GM19328 (cell line): ENCODE measurements at regions not wholly inside any gene's neighbourhood (a gene's known extent, or its start where the extent isn't known, plus 50 kb on each side); places are given as distances from the start of the nearest gene placed in this dataset.
"Not testable (repeated sequence)": the region's sequence is repeated elsewhere in the genome, so short reads cannot be mapped to it uniquely, and the experiment has no call there.

Experiments
- ATAC-seq: cut with Tn5 transposase; IDR thresholded peaks from one replicate; pipeline ENCODE4 v1.9.1; 2021; ENCODE audit warnings: mild to moderate bottlenecking, moderate library complexity; ENCODE audit not compliant: unreplicated experiment

DNA sequence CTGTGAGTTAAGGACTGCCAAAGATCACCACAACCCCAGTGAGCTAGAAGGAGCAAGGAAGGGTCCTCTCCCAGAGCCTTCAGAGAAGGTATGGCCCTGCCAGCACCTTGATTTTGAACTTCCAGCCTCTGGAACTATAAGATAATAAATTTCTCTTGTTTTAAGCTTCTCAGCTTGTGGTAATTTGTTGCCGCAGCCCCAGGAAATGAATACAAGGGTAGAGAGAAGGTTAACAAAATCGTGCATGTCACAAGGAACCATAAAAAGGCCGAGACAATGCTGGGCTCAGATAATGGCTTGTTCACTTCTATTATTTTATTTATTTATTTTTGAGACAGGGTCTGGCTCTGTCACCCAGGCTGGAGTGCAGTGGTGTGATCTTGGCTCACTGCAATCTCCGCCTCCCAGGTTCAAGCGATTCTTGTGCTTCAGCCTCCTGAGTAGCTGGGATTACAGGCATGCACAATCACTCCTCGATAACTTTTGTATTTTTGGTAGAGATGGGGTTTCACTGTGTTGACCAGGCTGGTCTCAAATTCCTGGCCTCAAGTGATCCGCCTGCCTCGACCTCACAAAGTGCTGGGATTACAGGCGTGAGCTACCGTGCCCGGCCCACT is 71.5 kb downstream of the WSB1 start:
- ATAC-seq, result not testable (repeated sequence)

DNA sequence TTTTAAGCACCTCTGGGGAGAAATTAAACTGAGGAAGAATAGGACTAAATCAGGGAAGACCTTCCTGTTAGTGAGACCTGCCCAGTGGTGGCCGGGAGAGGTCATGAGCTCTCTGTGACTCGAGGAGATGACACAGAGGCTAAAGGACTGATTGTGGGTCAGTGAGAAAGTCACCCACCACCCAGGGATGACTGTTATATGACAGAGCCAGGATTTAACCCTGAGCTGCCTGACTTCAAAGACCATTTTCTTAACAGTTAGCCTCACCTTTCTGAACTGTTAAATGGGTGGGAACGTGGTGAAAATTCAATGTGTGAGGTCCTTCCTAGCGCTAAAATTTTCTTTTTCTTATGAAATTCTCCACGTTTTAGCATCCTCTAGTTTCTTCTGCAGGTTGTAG is 72.5 kb downstream of the WSB1 start:
- ATAC-seq, result no peak

DNA sequence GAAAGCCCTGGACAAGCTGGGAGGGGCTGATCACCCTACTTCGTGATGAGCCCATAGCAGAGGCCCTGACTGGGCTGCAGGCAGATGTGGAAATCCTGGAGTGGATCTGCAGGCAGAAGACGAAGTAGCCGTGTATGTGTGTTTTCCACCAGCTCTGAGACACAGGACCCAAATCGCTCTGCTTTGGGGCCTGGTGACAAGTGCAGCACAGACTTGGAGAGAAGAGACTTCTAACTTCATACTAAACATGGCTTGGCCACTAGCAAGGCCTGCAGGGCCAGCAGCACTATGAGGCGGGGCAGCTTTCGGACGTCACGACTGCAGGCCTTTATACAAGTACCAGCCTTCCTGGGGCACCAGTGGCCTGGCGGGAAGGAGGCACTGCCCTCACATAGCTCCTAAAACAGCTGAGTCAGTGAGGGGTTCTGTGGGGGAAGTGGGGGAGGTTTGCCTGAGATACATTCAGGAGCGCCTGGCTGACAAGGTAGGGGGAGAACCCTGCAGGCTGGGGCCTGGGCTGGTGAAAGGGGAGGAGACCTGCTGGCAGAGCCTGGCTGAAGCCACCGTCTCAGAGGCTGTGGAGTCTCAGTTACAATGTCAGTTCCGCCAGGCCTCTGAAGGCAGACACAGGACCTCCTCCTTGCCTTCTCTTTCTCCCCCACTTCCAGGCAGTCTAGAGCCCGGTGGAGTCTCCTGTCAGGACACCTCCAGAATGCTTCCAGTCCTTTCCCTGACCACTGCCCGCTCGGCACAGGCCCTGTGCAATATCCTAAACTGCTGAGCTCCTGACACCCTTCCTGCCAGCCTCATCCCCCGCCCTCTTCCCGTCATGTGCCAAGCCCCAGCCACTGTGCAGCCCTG is 73.4 kb downstream of the WSB1 start:
- ATAC-seq, result no peak

- no peak for ATAC-seq
These were observed 74.4 kb downstream of the WSB1 start for GRCh38 chr17:27368151-27368795.

- no peak for ATAC-seq
These were observed 75.1 kb downstream of the WSB1 start for GRCh38 chr17:27368980-27369379.

DNA sequence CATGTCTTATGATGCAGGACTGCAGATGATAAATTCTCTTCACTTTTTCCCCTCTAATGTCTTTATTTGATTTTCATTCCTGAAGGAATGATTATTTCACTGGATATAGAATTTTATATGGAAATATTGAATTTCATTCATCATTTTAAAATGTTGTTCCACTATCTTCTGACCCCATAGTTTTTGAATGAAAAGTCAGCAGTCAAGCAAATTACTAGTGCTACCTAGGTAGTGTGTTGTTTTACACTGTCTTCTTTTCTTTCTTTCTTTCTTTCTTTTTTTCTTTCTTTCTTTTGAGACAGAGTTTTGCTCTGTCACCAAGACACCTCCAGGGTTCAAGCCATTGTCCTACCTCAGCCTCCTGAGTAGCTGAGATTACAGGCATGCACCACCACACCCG is 76.9 kb downstream of the WSB1 start:
- ATAC-seq, result no peak

- not testable (repeated sequence) for ATAC-seq
These were observed 79.8 kb downstream of the WSB1 start for GRCh38 chr17:27373695-27374094.

GRCh38 chr17:27376637-27377547 is 79.4 kb upstream of the KSR1 start:
- ATAC-seq, result no peak

DNA sequence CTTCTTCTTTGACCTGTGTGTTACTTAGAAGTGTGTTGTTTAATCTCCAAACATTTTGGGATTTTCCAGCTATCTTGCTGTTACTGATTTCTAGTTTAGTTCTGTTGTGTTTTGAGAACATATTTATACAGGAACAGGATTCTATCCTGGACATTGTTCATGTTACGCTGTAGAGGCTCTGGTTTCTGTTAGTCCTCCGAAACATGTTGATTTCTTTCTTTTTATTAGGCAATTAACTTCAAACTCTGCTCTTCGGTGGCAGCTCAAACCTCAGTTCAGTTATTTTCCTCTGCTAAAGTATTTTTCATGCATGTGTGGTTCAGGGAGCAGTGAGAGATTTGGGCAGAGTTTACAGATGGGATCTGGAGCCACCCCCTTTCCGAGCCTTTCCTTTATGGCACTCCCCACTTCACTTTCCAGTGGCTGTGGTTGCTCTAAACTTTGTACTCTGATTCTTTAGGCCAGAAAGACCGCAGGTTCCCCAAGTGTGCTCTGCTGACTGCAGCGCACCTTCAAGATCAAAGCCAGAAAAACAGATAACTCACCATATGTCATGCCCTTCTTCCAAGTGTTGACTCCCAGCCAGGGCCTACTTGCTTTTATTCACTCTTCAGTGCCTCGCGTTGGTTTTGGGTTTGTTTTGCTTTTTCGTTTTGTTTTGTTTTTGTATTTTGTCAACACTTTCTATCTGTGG is 77.6 kb upstream of the KSR1 start:
- no peak for ATAC-seq

DNA sequence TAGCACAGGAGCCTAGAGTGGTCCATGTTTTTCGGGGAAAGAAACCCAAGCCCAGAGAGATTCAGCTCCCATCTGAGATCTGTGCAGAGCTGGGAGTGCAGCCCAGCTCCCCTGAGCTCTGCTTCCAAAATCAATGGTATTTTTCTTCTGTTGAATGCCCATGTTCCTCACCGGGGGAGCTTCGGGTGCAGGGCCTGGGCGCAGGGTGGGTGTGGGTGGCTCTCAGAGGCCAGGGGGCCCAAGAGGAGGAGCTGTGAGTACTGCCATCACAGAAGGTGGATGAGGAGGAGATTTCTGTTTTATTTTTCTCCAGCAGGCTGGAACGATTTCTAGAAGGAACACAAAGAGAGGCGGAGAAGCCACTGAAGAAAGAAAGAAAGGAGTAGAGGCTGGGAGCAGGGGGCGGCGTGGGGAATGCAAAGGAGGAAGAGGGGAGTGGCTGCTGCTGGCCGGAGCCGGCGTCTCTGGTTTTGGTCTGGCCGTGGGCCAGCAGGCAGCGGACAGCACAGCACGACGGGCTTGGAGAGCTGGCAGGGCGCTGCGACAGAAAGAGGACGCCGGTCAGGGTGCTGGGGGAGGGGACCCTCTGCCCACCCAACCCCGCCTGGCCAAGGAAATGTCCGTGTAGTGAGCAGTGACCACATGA is 76.2 kb upstream of the KSR1 start:
- ATAC-seq, result no peak

DNA sequence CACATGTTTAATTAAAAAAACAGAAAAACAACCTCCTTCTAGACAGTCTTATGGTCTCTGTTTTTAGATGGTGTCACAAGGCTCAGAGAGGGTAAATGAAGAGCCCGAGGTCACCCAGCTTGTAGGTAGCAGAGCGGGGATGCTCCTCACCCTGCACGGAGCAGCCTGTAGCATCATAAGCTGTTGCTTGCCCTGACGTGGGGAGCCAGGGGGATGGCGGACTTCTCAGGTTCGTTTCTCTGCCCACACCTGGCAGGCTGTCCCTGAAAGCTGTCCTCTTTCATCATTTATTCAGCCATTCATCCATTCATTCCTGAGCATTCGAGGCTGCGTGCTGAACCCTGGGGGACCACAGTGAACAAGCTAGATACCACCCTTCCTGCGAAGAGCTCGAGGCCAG is 75.7 kb upstream of the KSR1 start:
- ATAC-seq, result no peak

DNA sequence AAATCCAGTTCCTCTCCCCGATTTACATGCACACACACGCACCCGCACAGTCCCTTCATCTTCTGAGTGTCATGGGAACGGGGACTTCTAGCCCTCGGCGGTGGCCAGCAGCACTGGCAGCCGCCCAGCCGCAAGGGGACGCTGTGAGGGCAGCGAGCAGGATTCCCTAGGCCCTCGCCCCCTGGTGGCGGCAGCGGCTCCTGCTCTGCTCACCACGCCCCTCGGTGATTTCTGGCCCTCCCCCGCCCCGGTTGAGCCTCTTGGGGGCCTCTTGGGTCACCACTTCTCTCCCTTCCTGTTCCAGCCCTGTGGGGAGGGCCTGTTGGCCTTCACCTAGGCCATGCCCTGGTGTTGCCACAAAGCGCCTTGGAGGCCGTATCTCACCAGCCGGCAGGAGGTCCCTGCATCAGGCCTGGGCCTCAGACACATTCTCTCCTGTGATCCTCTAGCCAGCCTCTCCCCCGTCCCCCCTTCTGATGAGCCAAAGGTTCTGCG is 75.2 kb upstream of the KSR1 start:
- ATAC-seq, result peak; percentile 58

DNA sequence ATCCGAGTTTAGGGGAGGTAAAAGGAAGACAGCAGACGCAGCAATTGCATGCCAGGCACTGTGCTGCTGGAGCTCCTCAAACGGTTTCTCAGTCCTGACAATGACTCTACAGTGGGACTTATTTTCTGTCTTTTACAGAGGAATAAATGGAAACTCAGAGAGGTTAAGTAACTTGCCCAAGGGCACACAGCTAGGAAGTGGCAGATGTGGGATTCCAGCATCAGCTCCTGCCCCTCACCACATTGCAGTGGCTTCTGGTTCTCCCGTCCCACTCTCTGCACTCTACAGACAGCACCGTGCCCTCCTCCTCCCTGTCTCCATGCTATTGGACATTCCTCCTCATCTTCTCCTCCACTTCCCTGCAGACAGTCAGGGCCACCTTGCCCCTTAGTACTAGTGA is 74.2 kb upstream of the KSR1 start:
- ATAC-seq, result no peak

DNA sequence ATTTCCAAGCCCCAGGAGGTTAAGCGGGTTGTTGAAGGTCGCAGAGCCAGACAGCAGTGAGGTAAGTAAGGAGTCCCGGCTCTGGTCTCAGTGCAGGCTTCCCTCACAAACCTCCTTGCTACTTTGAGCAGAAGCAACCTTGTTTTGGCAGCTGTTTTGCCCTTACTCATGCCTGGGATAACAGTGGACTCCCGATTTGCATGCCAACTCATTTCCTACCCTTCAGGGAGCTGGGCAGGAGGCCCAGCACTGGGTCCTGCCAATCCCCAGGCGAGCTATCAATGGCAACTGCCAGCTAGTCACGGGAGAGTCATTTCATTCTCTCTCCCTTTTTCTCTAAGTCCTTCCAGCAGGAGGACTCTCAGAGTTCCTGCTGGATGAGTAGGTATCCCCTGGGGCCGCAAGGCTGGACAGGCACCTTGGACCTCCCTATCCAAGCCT is 72.0 kb upstream of the KSR1 start:
- no peak for ATAC-seq

- ATAC-seq, result no peak
These were observed 71.5 kb upstream of the KSR1 start for GRCh38 chr17:27384726-27385125.

- ATAC-seq, result no peak
These were observed 70.6 kb upstream of the KSR1 start for GRCh38 chr17:27385626-27386025.

GRCh38 chr17:27386206-27387075 is 69.8 kb upstream of the KSR1 start:
- ATAC-seq, result no peak

- ATAC-seq, result no peak
These were observed 66.6 kb upstream of the KSR1 start for GRCh38 chr17:27389542-27390140.
